Embryonic facial prominence (tissue), 1 donor: ENCODE measurements at regions not wholly inside any gene's neighbourhood (a gene's known extent, or its start where the extent isn't known, plus 50 kb on each side); places are given as distances from the start of the nearest gene placed in this dataset.

Experiments used
- DNase-seq: peaks from one replicate; pipeline ENCODE4 v3.0.0-alpha.2; 2016; ENCODE audit errors: extremely low spot score

DNA sequence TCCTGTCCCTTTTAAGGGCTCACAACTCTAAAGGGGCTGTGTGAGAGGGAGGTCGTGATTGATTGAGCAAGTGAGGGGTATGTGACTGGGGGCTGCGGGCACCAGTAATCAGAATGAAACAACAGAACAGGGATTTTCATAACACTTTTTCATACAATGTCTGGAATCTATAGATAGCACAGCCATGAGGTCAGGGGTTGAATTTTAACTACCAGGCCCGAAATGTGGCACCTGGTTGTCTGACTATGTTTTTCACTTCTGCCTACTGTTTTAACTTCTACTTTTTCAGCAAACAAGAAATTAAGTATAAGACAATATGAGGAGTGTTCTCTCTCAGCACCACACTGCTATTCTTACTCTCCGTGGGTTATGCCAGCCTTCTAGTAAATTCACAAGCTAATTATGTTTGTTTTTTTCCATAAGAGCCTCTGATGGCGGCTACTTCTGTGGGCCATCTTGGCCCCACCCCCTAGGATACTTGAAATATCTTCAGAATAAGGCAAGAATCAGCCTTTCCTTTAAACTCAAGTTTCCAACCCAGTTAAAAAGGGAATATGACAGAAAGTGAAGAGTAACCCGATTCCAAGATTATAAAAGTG, 552.8 kb upstream of the CHORDC1 start:
- DNase-seq, result no peak

GRCh38 chr11:90774727-90775566, 552.1 kb upstream of the CHORDC1 start:
- DNase-seq, result no peak

- DNase-seq, result no peak
Observed at GRCh38 chr11:90770007-90770406, 547.2 kb upstream of the CHORDC1 start.

GRCh38 chr11:90766121-90766520, 543.3 kb upstream of the CHORDC1 start:
- DNase-seq, result no peak

- no peak for DNase-seq
Observed at GRCh38 chr11:90764691-90765090, 541.8 kb upstream of the CHORDC1 start.

GRCh38 chr11:90757849-90758494, 535.1 kb upstream of the CHORDC1 start:
- no peak for DNase-seq

DNA sequence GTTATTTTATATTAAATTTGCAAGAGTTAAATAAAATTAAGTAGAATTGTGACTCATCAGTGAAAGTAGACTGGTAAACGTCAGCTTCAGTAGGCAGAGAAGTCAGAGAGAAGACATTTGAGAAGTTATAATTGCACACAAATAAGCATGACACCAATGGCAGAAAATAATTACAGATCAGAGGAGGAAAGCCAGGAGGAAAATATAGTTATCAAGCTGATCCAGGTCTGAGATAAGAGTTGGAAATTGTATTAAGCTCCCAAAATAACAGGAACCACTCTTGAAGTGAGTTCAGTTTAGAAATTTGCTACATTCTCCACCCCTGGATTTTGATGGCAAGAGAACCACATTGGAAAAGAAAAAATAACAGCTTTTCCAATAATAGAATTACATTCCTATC, 533.8 kb upstream of the CHORDC1 start:
- no peak for DNase-seq

GRCh38 chr11:90753546-90753945, 530.7 kb upstream of the CHORDC1 start:
- DNase-seq, result no peak

- DNase-seq, result no peak
Observed at GRCh38 chr11:90747057-90747456, 524.2 kb upstream of the CHORDC1 start.

DNA sequence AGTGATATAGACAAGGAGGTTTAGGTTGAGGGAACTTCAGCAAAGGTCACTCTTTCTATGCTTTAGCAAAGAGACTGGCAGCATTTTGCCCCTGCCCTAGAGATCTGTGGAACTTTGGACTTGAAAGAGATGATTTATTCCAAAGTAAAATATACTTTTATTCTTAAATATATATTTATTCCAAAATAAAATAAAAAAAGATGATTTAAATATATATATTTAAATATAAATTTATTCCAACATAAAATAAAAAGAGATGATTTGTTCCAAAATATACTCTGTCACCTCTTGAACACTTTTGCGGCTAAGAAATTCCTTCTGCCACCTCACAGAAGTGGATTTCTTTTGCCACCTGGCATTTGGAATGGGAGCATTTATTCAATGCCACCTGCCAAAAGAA, 521.3 kb upstream of the CHORDC1 start:
- DNase-seq, result no peak

- DNase-seq, result no peak
Observed at GRCh38 chr11:90738799-90739198, 516.0 kb upstream of the CHORDC1 start.

GRCh38 chr11:90737444-90738050, 514.7 kb upstream of the CHORDC1 start:
- DNase-seq, result no peak

- DNase-seq, result no peak
Observed at GRCh38 chr11:90732486-90732885, 509.6 kb upstream of the CHORDC1 start.

DNA sequence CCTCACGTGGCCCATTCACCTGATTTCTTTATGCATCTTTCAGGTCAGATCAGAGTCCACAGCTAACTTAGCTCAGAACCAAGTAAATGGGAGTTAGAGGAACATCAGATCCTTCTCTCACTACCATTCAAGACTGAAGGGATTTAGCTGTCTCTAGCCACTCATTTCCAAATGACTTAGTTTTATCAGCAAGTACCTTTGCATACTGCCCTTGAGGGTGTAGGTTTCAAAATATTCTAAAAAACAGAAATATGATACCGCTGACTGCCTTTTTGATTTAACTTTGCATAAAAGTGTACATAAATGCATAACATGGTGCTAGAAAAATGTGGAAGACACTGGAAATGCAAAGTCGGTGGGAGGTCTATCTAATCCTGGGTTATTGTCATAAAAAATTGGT, 500.6 kb upstream of the CHORDC1 start:
- no peak for DNase-seq

GRCh38 chr11:90722552-90723190, 499.8 kb upstream of the CHORDC1 start:
- no peak for DNase-seq

DNA sequence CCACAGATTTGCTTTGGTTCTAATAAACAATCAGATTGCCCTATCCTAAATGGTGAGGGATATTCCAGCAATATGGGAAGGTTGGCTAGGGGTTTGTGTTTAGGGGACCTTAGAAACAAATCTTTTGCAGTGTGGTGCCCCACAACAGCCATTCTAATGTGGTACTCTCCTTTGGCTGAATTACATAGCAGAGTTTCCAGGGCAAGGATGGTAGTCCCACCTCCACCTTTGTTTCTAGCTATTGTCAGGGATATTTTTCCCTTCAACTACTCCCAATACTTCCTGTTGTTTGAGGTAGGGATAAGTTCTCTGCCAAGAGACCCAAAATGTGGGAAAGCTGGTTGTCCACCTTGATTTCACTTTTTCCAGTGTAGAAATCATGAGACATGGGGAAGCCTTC, 494.7 kb upstream of the CHORDC1 start:
- no peak for DNase-seq

DNA sequence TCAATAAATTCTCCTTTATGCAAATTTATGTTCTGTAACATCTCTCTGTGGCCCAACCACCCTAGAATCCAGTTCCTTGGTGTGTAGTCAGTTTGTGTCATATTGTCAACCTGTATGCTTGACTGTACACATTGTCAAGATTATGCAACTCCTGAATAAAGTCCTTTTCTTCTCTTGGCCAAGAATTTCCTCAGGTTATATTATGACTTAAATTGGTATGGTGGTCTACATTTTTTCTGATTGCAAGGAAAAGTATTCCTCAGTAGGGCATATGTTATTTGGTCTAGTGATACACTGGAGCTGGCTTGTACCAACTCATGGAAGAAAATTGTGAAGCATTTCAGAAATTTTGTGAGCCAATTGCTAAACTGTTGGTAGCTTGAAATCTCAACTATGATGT, 482.8 kb upstream of the CHORDC1 start:
- DNase-seq, result no peak

DNA sequence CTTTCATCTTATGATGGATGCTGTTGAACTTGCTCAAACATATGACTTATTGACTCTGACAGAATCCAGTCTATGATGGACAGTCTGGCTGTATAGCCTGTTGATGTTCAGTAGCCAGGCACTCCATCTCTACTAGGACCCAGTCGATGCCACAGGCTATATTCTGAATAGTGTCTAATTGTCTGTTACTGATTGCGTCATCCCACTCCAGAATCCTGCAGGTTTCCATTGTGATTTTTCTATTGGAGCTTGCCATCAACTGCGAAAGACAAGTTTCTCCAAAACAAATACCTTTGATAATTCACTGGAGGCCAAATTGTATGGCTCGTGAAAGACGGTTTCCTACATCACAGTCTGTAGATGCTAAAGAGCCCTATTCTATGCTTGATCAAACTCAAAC, 481.7 kb upstream of the CHORDC1 start:
- no peak for DNase-seq

GRCh38 chr11:90701716-90702115, 478.9 kb upstream of the CHORDC1 start:
- no peak for DNase-seq

GRCh38 chr11:90700789-90701439, 478.1 kb upstream of the CHORDC1 start:
- DNase-seq, result no peak

DNA sequence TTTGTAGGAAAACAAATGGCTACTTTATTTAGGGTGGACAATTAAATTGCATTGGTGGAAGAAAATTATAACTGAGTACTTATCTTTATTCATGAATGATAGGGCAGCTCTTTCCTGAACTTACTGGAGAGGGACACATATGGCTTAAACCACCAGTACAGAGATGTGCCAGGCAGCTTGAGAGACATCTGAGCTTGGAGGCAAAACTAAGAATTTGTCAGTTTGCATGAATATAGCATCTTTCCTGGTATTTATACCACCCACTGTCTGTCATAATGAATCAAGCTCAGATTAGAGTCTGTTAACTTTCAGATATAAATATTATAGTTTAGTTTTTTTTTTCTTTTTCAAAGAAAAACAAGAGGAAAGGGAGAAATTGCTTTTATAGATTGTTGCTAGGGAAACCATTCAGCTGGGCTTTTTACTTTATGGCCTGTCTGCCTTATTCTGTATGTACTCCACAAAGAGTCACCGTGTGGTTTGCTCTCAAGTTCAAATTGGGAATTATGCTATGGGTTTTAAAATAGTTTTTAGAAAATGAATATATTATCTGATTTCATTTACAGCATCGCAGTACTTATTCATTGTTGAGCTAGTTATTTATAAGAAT, 477.0 kb upstream of the CHORDC1 start:
- no peak for DNase-seq
